GM12878 (cell line): ENCODE measurements at regions not wholly inside any gene's neighbourhood (a gene's known extent, or its start where the extent isn't known, plus 50 kb on each side); places are given as distances from the start of the nearest gene placed in this dataset.

ENCODE experiments used
- ATAC-seq: fragments of 200-7000 bp; cut with Tn5 transposase; 3 replicates; pipeline ENCODE4 v1.9.1; 2020; ENCODE audit warnings: mild to moderate bottlenecking, moderate library complexity
- BruUV-seq: library from RNA; stranded (reverse); fragments of 400-500 nt; replicated peaks from 2 replicates; lab custom pipeline; 2021; lab: Mats Ljungman, UMichigan
- CTCF ChIA-PET: fragments of 300-600 bp; sonication (Branson Sonifier 250); formaldehyde crosslinking; extraction: SDS; loops from one replicate; lab custom pipeline; 2021; ENCODE audit warnings: inconsistent platforms; lab: Yijun Ruan, JAX
- POLR2A ChIA-PET: fragments of 350-600 bp; formaldehyde crosslinking; extraction: SDS; loops from one replicate; lab custom pipeline; 2021; ENCODE audit warnings: inconsistent platforms; lab: Charles Lee
- RAD21 ChIA-PET: fragments of 300-600 bp; sonication (Branson Sonifier 250); formaldehyde crosslinking; loops from one replicate; lab custom pipeline; 2023; ENCODE audit warnings: antibody characterized with exemption; ENCODE audit not compliant: unreplicated experiment; lab: Charles Lee
- SMC1A ChIA-PET: fragments of 300-600 bp; sonication (Branson Sonifier 250); formaldehyde crosslinking; loops from one replicate; lab custom pipeline; 2023; ENCODE audit not compliant: unreplicated experiment, uncharacterized antibody; lab: Charles Lee
- DNase-seq: peaks from one replicate; pipeline ENCODE4 v3.0.0-alpha.2; 2011; ENCODE audit warnings: low read depth, low spot score
- FAIRE-seq: peaks from 3 replicates; lab custom pipeline; 2011; peaks lifted over from hg19 to GRCh38; lab: Jason Lieb, UNC
- H2AFZ ChIP-seq: 2 replicates; pipeline ENCODE4 v1.6.0; 2011; ENCODE audit warnings: low read depth, low read length, control low read depth; ENCODE audit not compliant: control insufficient read depth
- H3K27ac ChIP-seq: 2 replicates; pipeline ENCODE4 v1.5.1; 2011; ENCODE audit warnings: control low read depth; ENCODE audit not compliant: control insufficient read depth, insufficient read depth
- H3K27me3 ChIP-seq, 2 experiments: replicated peaks in 1 of 2; 2 replicates each; pipeline versions ENCODE4 v1.6.0 to v1.6.1; 2011; ENCODE audit warnings: low read length in 1 of 2; ENCODE audit not compliant: control insufficient read depth in 2 of 2, insufficient read depth in 2 of 2
- H3K36me3 ChIP-seq, 2 experiments: 2 replicates each; pipeline ENCODE4 v1.5.1; 2011; ENCODE audit warnings: low read length in 1 of 2; ENCODE audit not compliant: control insufficient read depth in 2 of 2, insufficient read depth in 2 of 2
- H3K4me1 ChIP-seq: 2 replicates; pipeline ENCODE4 v1.6.1; 2011; ENCODE audit warnings: mild to moderate bottlenecking, low read length, moderate library complexity, mixed read lengths; ENCODE audit not compliant: control insufficient read depth, insufficient read depth
- H3K4me2 ChIP-seq: 2 replicates; pipeline ENCODE4 v1.6.0; 2011; ENCODE audit warnings: control low read depth; ENCODE audit not compliant: control insufficient read depth, insufficient read depth
- H3K4me3 ChIP-seq: fragments of 200-600 bp; sonication (generic); 2 replicates; pipeline ENCODE4 v1.5.1; 2016
- H3K79me2 ChIP-seq: 2 replicates; pipeline ENCODE4 v1.6.0; 2011; ENCODE audit warnings: low read length; ENCODE audit not compliant: control insufficient read depth, insufficient read depth
- H3K9ac ChIP-seq: 2 replicates; pipeline ENCODE4 v1.8.0; 2011; ENCODE audit warnings: low read length, control low read depth, mixed read lengths; ENCODE audit not compliant: control insufficient read depth, insufficient read depth
- H3K9me3 ChIP-seq: replicated peaks from 3 replicates; pipeline ENCODE4 v1.5.1; 2011; ENCODE audit warnings: mild to moderate bottlenecking, low read length; ENCODE audit not compliant: control insufficient read depth, insufficient read depth
- H4K20me1 ChIP-seq: 2 replicates; pipeline ENCODE4 v1.6.0; 2011; ENCODE audit not compliant: control insufficient read depth, insufficient read depth
- EP300 ChIP-seq, 2 experiments: fragments of 150-350 bp in 1 of 2; IDR thresholded peaks; 2 replicates each; pipeline ENCODE4 v1.6.1; 2011 to 2012; ENCODE audit warnings: low read depth in 2 of 2, low read length in 2 of 2, borderline replicate concordance in 1 of 2, improper control_type of control experiment in 1 of 2, inconsistent platforms in 1 of 2; ENCODE audit not compliant: control insufficient read depth in 1 of 2
- GATAD2B ChIP-seq: fragments of 450-650 bp; conservative IDR thresholded peaks from 2 replicates; pipeline ENCODE4 v1.6.1; 2017; ENCODE audit warnings: low read depth, mild to moderate bottlenecking, moderate library complexity
- JUND ChIP-seq: IDR thresholded peaks from 2 replicates; pipeline ENCODE4 v1.6.1; 2012; ENCODE audit warnings: low read depth, mild to moderate bottlenecking, low read length, improper control_type of control experiment, moderate library complexity
- MEF2B ChIP-seq: fragments of 450-650 bp; IDR thresholded peaks from 2 replicates; pipeline ENCODE4 v1.6.1; 2018; ENCODE audit warnings: mild to moderate bottlenecking, moderate library complexity; ENCODE audit not compliant: partially characterized antibody, poor library complexity, severe bottlenecking
- SP1 ChIP-seq: IDR thresholded peaks from one replicate; pipeline ENCODE4 v1.6.1; 2011; ENCODE audit warnings: low read depth, low read length
- SRF ChIP-seq, 2 experiments: IDR thresholded peaks; 2 replicates each; pipeline ENCODE4 v1.6.1; 2011; ENCODE audit warnings: low read depth in 2 of 2, low read length in 2 of 2, mild to moderate bottlenecking in 1 of 2, moderate library complexity in 1 of 2
- SUPT20H ChIP-seq: IDR thresholded peaks from 2 replicates; pipeline ENCODE4 v1.6.1; 2011; ENCODE audit warnings: low read depth, mild to moderate bottlenecking, low read length, moderate library complexity, borderline replicate concordance; ENCODE audit not compliant: control insufficient read depth
- USF2 ChIP-seq: IDR thresholded peaks from 2 replicates; pipeline ENCODE4 v1.6.1; 2011; ENCODE audit warnings: low read depth, low read length, improper control_type of control experiment, borderline replicate concordance
- YY1 ChIP-seq: IDR thresholded peaks from 2 replicates; pipeline ENCODE4 v1.6.1; 2011; ENCODE audit warnings: low read depth, mild to moderate bottlenecking, low read length
- WGBS: methylation state at CpG from one replicate; pipeline ENCODE4 v1.1.6; 2016; ENCODE audit warnings: low lambda C conversion rate; ENCODE audit not compliant: insufficient replicate concordance, insufficient coverage; ENCODE audit errors: missing lambda C conversion rate; 5-methylcytosine and 5-hydroxymethylcytosine counted together
- in situ Hi-C: fragments of 300-500 bp; cut with MboI; formaldehyde crosslinking; loops from 9 replicates; pipeline ENCODE4 v1.14.3; 2018; ENCODE audit warnings: mixed read lengths
- intact Hi-C: fragments of 100-400 bp; cut with micrococcal nuclease; formaldehyde crosslinking; loops from one replicate; pipeline ENCODE4 v1.14.2; 2022; ENCODE audit not compliant: unreplicated experiment
- TF ChIP-seq, protein P1 (sequence below): fragments of 450-650 bp; conservative IDR thresholded peaks from 2 replicates; pipeline ENCODE4 v1.6.1; 2017; ENCODE audit warnings: mild to moderate bottlenecking, moderate library complexity
- TF ChIP-seq, protein P2 (sequence below): IDR thresholded peaks from 2 replicates; pipeline ENCODE4 v1.6.1; 2011; ENCODE audit warnings: borderline replicate concordance, low read depth, mild to moderate bottlenecking, moderate library complexity, mixed read lengths, low read length; ENCODE audit not compliant: insufficient read depth; ENCODE audit errors: extremely low read length

DNA sequence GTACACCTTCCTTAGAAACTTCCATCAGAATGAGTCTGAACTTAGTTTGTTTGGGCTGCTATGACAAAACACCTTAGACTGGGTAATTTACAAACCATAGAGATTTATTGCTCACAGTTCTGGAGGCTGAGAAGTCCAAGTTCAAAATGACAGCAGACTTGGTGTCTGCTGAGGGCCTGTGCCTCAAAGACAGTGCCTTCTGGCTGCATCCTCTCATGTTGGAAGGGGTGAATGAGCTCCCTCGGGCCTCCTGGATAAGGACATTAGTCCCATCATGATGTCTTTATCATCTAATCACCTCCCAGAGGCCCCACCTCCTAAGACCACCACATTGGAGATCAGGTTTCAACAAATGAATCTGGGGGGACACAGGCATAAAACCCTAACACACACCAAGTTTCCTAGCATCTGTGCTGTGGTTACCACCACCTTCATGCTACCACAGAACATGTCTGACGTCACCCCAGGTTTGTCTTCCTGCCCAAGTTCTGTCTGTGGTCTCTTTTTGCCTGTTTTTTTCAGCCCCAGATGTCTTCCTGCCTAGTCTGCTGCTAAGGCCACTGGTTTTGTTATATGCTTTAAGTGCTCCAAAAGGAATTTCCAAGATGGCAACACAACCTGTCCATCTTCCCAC is 150.9 kb upstream of the COBL start:
- in situ Hi-C loops: no loop called here
- Histone ChIP-seq H2AFZ (no peak overlapping the region), H4K20me1 (no peaks in the 10 kb centered on the region), H3K36me3 (no peaks in the 10 kb centered on the region), H3K4me2 (no peak overlapping the region), H3K4me3 (no peak overlapping the region), H3K79me2 (no peaks in the 10 kb centered on the region), H3K9me3 (no peaks in the 10 kb centered on the region), H3K4me1 (no peaks in the 10 kb centered on the region), H3K27ac (no peak overlapping the region), H3K27me3 (no peaks in the 10 kb centered on the region), H3K9ac (no peak overlapping the region)
- TF ChIP-seq GATAD2B (no peak), YY1 (no peak), JUND (no peak)
- DNase-seq (no peak), ATAC-seq (no peak), FAIRE-seq (no peak)
- SMC1A ChIA-PET: no interaction called here
- RAD21 ChIA-PET: no interaction called here
- WGBS: 3% methylated on average over 2 of the region's 2 CpGs
- intact Hi-C loops: no loop called here
- CTCF ChIA-PET: no interaction called here
- POLR2A ChIA-PET: no interaction called here
- no TSS peak for BruUV-seq

DNA sequence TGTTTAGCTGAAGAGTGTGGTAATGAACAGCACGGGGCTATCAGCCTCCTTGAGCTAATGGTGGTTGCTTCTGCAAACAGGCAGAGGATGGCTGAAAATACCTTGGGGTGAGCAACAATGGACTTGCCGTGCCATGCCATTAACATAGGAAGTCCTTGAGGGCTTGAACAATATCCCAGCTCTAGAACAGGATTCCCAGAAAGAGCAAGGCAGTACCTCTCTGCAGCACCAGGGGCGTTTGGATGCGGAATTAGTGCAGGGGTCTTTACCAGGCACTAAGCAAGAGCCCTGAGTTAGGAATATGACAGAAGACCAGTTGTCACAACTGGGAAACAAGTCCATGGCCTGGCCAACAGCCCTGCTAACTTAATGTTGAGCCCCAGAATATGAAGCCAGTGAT is 143.2 kb upstream of the COBL start:
- RAD21 ChIA-PET: no interaction called here
- CTCF ChIA-PET: no interaction called here
- Histone ChIP-seq H3K9ac (no peak overlapping the region), H3K4me1 (no peaks in the 10 kb centered on the region), H3K27me3 (no peaks in the 10 kb centered on the region), H2AFZ (no peak overlapping the region), H3K4me3 (no peak overlapping the region), H3K27ac (no peak overlapping the region), H3K9me3 (no peaks in the 10 kb centered on the region), H3K36me3 (no peaks in the 10 kb centered on the region), H4K20me1 (no peaks in the 10 kb centered on the region), H3K4me2 (no peak overlapping the region), H3K79me2 (no peaks in the 10 kb centered on the region)
- ATAC-seq: no peak
- no TSS peak for BruUV-seq
- TF ChIP-seq MEF2B (no peak), SP1 (no peak), SUPT20H (no peak), USF2 (no peak), EP300 (IDR thresholded peaks at IDR 0.05; ENCODE audit: borderline replicate concordance in 1 of 2, control insufficient read depth in 1 of 2, low read depth in 2 of 2, low read length in 2 of 2) (no peak), SRF (IDR thresholded peaks at IDR 0.05; ENCODE audit: low read depth in 2 of 2, low read length in 2 of 2) (no peak)
- TF ChIP-seq, protein P1, sequence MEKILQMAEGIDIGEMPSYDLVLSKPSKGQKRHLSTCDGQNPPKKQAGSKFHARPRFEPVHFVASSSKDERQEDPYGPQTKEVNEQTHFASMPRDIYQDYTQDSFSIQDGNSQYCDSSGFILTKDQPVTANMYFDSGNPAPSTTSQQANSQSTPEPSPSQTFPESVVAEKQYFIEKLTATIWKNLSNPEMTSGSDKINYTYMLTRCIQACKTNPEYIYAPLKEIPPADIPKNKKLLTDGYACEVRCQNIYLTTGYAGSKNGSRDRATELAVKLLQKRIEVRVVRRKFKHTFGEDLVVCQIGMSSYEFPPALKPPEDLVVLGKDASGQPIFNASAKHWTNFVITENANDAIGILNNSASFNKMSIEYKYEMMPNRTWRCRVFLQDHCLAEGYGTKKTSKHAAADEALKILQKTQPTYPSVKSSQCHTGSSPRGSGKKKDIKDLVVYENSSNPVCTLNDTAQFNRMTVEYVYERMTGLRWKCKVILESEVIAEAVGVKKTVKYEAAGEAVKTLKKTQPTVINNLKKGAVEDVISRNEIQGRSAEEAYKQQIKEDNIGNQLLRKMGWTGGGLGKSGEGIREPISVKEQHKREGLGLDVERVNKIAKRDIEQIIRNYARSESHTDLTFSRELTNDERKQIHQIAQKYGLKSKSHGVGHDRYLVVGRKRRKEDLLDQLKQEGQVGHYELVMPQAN: no peak
- TF ChIP-seq, protein P2, sequence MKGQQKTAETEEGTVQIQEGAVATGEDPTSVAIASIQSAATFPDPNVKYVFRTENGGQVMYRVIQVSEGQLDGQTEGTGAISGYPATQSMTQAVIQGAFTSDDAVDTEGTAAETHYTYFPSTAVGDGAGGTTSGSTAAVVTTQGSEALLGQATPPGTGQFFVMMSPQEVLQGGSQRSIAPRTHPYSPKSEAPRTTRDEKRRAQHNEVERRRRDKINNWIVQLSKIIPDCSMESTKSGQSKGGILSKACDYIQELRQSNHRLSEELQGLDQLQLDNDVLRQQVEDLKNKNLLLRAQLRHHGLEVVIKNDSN: no peak
- POLR2A ChIA-PET: no interaction called here
- WGBS: 10% methylated on average over 4 of the region's 4 CpGs
- DNase-seq: no peak
- SMC1A ChIA-PET: no interaction called here
- FAIRE-seq: no peak
- in situ Hi-C loops (no loop called here), intact Hi-C loops (no loop called here)
